Non-pigmented ciliary epithelial cell (primary cell): ENCODE measurements at regions not wholly inside any gene's neighbourhood (a gene's known extent, or its start where the extent isn't known, plus 50 kb on each side); places are given as distances from the start of the nearest gene placed in this dataset.
"Not testable (repeated sequence)": the region's sequence is repeated elsewhere in the genome, so short reads cannot be mapped to it uniquely, and the experiment has no call there.

Experiments
- DNase-seq: peaks from one replicate; pipeline ENCODE4 v3.0.0-alpha.2; 2010; ENCODE audit warnings: low read depth

- no peak for DNase-seq
Observed at GRCh38 chr1:115453666-115454065, 115.6 kb upstream of the NGF start.

- DNase-seq = no peak
Observed at GRCh38 chr1:115452600-115453329, 114.7 kb upstream of the NGF start.

- no peak for DNase-seq
Observed at GRCh38 chr1:115450501-115451040, 112.5 kb upstream of the NGF start.

- no peak for DNase-seq
Observed at GRCh38 chr1:115448282-115449044, 110.4 kb upstream of the NGF start.

GRCh38 chr1:115447672-115448071 is 109.6 kb upstream of the NGF start:
- no peak for DNase-seq

- DNase-seq = no peak
Observed at GRCh38 chr1:115445090-115445489, 107.0 kb upstream of the NGF start.

GRCh38 chr1:115440733-115441132 is 102.7 kb upstream of the NGF start:
- DNase-seq = no peak

- not testable (repeated sequence) for DNase-seq
Observed at GRCh38 chr1:115439520-115439919, 101.5 kb upstream of the NGF start.

- no peak for DNase-seq
Observed at GRCh38 chr1:115437196-115437595, 99.1 kb upstream of the NGF start.

GRCh38 chr1:115436596-115436995 is 98.5 kb upstream of the NGF start:
- DNase-seq = no peak

GRCh38 chr1:115433483-115433882 is 95.4 kb upstream of the NGF start:
- no peak for DNase-seq

- no peak for DNase-seq
Observed at GRCh38 chr1:115432061-115432460, 94.0 kb upstream of the NGF start.

GRCh38 chr1:115430441-115431158 is 92.6 kb upstream of the NGF start:
- DNase-seq = peak; percentile 91

- no peak for DNase-seq
Observed at GRCh38 chr1:115429884-115430283, 91.8 kb upstream of the NGF start.

- no peak for DNase-seq
Observed at GRCh38 chr1:115429241-115429640, 91.2 kb upstream of the NGF start.

- no peak for DNase-seq
Observed at GRCh38 chr1:115428676-115429075, 90.6 kb upstream of the NGF start.

GRCh38 chr1:115428256-115428655 is 90.2 kb upstream of the NGF start:
- no peak for DNase-seq

GRCh38 chr1:115426956-115427355 is 88.9 kb upstream of the NGF start:
- no peak for DNase-seq

GRCh38 chr1:115426231-115426771 is 88.3 kb upstream of the NGF start:
- DNase-seq = peak; percentile 57

- DNase-seq = no peak
Observed at GRCh38 chr1:115425442-115425841, 87.4 kb upstream of the NGF start.

GRCh38 chr1:115423776-115424175 is 85.7 kb upstream of the NGF start:
- DNase-seq = no peak

- no peak for DNase-seq
Observed at GRCh38 chr1:115419571-115419970, 81.5 kb upstream of the NGF start.
